Thyroid gland (tissue), 4 donors: ENCODE measurements at regions not wholly inside any gene's neighbourhood (a gene's known extent, or its start where the extent isn't known, plus 50 kb on each side); places are given as distances from the start of the nearest gene placed in this dataset.

Source experiments
- CTCF ChIP-seq, 6 experiments: fragments of 200-600 bp in 3 of 6; fragments of 450-650 bp in 3 of 6; sonication (generic) in 3 of 6; IDR thresholded peaks; one replicate each; pipeline ENCODE4 v1.5.1; 2016 to 2019; ENCODE audit warnings: antibody characterized with exemption in 6 of 6, mild to moderate bottlenecking in 2 of 6, inconsistent platforms in 1 of 6, moderate library complexity in 1 of 6
- POLR2A ChIP-seq, 2 donors: fragments of 450-650 bp; IDR thresholded peaks; one replicate each; pipeline ENCODE4 v1.6.1; 2017; ENCODE audit warnings: antibody characterized with exemption in 2 of 2, mild to moderate bottlenecking in 2 of 2, moderate library complexity in 1 of 2

GRCh38 chr11:69936771-69937170, 117.6 kb upstream of the FGF3 start:
- TF ChIP-seq CTCF (IDR thresholded peaks at IDR 0.05) (no peak), POLR2A (IDR thresholded peaks at IDR 0.05) (no peak)
